ENCODE measurements at regions not wholly inside any gene's neighbourhood (a gene's known extent, or its start where the extent isn't known, plus 50 kb on each side); places are given as distances from the start of the nearest gene placed in this dataset.

- TF ChIP-seq CTCF (IDR thresholded peaks at IDR 0.05; ENCODE audit: low read depth, low read length, poor library complexity, severe bottlenecking) (no peak), EZH2phosphoT487 (IDR thresholded peaks at IDR 0.05; ENCODE audit: borderline replicate concordance, low read length) (no peak)
These were observed 375.9 kb downstream of the MCTP2 start for GRCh38 chr15:94607176-94607654.

All from DOHH2 (cell line).